HG02973 (cell line): ENCODE measurements at regions not wholly inside any gene's neighbourhood (a gene's known extent, or its start where the extent isn't known, plus 50 kb on each side); places are given as distances from the start of the nearest gene placed in this dataset.
"Not testable (repeated sequence)": the region's sequence is repeated elsewhere in the genome, so short reads cannot be mapped to it uniquely, and the experiment has no call there.

ENCODE experiments used
- ATAC-seq: cut with Tn5 transposase; IDR thresholded peaks from one replicate; pipeline ENCODE4 v1.9.1; 2021; ENCODE audit warnings: moderate library complexity; ENCODE audit not compliant: unreplicated experiment

DNA sequence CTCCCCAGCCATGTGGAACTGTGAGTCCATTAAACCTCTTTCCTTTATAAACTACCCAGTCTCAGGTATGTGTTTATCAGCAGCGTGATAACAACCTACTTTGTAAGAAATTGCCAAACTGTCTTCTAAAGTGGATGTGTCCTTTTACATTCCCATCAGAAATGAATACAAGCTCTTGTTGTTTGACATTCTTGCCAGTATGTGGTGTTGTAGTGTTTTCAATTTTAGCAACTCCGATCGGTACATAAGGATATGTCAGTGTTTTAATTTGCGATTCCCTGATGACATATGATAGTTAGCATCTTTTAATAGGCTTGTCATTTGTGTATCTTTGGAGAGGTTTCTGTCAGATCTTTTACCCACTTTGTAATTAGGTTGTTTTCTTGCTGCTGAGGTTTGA is 1156.3 kb upstream of the CRIM1 start:
- ATAC-seq, result no peak

DNA sequence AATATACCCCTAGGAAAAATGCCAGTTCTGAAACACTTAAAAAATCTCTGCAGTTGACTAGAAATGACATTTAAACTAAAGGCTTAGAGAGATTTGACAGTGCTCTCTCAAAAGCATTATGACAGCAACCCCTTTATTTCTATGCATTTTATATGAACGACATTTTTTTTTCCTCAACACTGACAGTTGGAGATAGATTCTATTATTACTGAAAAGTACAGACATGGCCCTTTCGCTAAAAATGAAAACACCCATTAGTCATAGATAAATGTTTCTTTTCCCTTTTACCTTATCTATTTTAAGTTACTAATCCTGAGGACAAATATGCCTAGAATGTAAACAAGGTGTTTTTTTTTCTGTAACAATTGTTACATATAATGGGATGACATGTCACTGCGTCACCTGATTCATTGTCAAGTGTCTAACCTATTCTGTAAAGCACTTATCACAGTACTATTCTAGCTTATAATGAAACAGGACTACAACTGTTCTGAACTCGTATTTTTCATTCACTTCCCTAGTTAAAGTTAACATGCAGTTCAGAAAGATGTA is 1169.6 kb upstream of the CRIM1 start:
- ATAC-seq, result no peak

DNA sequence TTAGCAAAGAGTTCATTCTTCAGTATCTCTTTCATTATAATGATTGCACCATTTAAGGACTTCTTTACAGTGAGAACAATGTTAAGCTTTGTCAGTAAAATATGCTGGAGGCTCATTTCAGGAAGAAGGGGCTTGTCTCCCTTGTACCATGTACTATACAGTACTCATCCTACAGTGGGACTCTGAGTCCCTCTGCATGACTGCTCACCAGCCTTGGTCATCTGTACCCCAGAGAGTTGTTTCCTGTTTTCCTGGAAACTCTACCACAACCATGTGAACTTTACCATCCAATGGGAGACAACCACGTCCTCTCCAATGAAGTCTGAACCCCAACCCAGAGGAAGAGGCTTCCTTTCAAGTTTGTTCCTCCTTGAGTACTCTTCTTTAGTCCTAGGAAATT is 1171.1 kb upstream of the CRIM1 start:
- ATAC-seq, result no peak

DNA sequence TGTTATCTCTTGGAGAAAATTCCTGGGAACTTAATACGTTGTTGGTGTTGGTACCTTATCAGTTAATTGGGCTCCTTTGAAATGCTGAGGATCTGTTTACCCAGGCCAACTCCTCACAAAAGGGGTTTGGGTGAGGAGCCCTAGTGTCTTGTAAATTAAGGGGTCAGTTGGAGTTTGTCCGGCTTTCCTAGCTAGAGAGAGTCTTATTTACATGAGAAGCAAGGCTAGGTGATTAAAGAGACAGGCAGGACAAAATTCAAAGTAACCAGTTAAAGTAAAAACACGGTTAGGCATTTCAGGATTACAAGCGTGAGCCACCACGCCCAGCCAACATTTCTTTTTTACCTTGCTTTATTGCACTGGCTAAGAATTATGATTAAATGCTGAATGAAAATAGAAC is 1178.9 kb upstream of the CRIM1 start:
- not testable (repeated sequence) for ATAC-seq

DNA sequence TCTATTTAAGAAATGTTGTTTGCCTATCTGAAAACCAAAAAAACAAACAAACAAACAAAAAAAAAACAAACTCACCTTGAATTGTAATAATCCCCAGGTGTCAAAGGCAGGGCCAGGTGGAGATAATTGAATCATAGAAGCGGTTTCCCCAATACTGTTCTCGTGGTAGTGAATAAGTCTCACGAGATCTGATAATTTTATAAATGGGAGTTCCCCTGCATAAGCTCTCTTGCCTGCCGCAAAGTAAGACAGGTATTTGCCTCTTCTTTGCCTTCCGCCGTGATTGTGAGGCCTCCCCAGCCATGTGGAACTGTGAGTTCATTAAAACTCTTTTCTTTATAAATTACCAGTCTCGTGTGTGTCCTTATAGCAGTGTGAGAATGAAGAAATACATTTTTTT is 1180.7 kb upstream of the CRIM1 start:
- ATAC-seq, result no peak

DNA sequence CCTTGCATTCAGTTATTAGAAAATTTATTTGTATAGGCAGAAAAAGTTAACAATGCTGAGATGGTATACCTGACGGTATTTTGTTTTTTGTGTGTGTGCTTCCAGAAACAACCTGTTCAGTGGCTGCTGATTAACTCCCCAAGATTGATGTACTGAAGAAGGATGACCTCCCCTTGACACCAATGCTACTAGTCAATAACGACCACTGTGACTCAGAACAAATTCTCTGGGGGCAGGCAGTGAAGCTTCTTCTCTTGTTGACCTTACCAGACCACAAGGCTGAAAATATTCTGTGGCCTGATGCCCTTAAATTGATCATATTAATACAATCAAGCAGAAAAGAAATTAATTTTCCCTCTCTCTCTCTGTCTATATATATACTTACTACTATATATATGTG is 1182.9 kb upstream of the CRIM1 start:
- ATAC-seq, result no peak

DNA sequence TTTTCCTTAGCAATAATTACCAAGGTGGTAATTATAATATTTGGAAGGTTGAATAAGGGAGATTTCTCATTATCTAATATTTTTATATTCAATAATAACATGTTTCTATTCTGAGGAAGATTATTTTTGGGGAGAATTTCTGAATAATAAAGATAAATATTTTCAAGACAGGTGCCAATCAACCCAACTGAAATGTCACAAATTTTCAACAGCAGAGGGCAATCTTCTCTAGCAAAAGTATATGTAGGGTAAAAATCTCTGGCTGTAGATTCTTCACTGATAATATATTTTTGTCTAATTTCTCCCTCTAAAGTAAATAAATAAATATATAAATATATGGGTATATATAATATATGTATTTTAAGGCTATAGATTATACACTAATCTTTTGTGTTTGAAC is 1187.2 kb upstream of the CRIM1 start:
- ATAC-seq, result no peak

DNA sequence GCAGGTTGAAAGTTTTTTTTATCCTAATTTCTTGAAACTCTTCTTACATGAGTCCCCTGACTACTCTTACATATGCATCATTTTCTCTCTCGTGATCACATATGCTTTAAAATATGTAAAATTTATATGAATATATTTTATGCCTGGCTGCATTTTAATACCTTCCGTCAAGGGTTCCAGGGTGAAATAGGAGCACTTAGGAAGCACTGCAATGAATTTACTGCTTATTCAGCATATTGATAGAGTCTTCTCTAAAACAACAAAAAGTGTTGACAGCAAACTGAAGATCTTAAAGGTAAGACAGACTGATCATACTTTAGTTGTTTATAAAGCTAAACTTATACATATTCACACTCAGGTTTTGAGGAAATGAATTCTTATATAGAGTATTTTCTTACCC is 1191.6 kb upstream of the CRIM1 start:
- no peak for ATAC-seq

DNA sequence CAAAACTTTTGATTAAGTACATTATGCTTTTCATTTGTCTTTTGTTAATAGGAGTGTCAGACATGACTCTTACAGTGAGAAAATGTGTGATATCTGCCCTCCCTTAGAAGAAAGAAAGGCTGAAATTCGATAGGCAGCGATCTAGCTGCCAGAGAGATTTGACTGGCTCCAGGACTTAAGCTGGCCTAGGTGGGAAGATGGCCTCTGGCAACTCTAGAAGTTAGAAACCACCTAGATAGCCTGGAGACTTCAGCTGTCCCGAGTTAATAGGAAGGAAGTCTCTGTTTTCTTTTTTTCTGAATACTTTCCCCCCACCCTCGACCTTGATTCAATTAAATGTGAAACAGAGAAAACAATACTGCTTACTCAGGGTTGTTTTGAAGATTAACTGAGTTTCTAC is 1194.7 kb upstream of the CRIM1 start:
- no peak for ATAC-seq

DNA sequence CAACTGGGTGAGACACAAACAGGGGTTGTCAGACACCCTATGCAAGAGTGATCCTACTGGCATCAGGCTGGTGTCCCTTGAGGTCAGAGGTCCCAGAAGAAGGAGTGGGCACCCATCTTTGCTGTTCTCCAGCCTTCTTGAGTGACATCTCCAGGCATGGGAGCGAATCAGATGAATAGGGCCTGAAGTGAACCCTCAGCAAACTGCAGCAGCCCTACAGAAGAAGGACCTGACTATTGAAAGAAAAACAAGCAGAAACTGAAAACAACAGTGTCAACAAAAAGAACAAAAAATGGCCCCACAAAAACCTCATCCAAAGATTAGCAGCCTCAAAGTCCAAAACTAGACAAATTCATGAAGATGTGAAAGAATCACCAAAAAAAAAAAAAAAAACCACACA is 1229.7 kb upstream of the CRIM1 start:
- ATAC-seq, result no peak

DNA sequence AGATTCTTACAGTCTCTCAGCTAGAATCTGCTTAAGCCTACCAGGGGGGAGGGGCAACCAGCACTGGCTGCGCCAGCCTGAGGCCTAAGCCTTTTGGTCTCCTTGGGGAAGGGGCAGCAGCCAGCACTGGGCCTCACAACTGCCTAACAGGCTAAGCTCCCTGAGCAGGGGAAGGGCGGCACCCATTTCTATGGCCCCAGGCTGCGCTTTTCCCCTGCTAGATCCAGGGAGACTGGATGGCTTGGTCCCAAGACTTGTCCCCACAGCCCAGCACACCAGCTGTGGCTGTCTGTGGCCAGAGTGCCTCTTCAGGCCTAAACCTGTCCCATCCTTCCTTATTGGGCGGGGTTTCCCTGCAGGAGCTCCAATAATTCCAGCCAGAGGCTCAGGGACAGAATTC is 1230.3 kb upstream of the CRIM1 start:
- ATAC-seq, result no peak

DNA sequence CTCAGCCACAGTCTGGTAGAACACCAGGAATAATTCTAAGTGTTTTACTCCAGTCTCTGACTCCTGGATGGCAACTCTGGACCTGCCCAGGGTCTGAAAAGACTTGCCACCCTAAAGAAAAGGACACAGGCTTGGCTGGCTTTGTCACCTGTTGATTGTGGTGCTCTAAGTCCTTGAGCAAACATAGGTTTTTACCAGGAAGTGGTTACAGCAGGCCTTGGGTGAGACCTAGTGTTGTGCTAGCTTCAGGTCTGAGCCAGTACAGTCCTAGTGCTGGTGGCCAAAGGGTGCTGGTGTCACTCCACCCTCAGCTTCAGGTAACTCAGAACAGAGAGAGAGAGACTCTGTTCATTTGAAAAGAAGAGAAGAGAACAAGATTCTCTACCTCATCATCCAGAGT is 1239.4 kb upstream of the CRIM1 start:
- ATAC-seq, result no peak

DNA sequence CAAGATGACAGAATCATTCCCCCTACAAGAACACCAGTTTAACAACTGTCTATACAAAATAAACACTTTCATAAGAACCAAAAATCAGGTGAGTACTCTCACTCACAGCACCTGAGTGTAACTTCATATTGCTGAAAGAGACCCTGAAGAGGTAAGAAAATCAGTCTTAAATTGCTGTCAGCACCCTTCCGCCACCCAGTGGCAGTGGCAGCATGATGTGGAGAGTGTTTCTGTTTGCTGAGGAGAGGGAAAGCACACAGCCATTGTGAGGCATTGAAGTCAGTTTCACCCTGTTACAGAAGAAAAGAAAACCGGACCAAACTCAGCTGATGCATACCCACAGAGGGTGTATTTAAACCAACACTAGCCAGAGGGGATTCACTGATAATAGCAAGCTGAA is 1240.8 kb upstream of the CRIM1 start:
- ATAC-seq, result no peak

DNA sequence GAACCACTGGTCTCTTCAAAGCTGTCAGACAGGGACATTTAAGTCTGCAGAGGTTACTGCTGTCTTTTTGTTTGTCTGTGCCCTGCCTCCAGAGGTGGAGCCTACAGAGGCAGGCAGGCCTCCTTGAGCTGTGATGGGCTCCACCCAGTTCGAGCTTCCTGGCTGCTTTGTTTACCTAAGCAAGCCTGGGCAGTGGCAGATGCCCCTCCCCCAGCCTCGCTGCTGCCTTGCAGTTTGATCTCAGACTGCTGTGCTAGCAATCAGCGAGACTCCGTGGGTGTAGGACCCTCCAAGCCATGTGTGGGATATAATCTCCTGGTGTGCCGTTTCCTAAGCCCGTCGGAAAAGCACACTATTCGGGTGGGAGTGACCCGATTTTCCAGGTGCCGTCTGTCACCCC is 1243.2 kb upstream of the CRIM1 start:
- not testable (repeated sequence) for ATAC-seq

DNA sequence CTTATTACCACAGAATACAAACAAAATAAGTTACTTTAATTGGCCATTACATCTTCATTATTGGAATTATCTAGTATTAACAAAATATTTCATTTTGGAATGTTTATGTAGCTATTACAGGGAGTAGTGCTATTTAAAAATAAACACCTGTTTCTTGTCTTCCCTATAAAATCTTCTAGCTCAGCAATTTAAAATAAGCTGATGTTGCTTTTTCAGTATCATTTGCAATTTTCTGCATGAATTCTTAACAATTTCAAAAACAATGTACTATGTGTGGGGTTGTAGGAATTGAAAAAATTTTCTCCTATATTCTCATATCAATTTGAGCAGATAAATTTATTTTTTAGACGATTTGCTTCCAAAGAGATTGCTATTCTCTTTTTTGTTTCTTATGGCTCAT is 1251.3 kb upstream of the CRIM1 start:
- no peak for ATAC-seq

DNA sequence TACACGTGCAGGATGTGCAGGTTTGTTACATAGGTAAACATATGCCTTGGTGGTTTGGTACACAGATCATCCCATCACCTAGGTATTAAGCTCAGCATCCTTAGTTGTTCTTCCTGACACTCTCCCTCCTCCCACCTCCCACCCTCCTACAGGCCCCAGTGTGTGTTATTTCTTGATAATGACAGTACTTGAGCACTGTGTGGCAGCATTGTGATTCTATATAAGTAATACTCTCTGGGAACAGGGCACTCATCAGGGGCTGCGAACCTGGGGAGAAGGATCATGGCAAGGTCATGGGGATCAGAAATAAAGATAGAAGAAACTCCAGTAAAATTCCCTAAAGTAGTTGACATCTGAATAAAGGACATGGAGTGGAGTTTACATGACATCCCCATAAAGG is 1256.2 kb upstream of the CRIM1 start:
- ATAC-seq, result no peak

DNA sequence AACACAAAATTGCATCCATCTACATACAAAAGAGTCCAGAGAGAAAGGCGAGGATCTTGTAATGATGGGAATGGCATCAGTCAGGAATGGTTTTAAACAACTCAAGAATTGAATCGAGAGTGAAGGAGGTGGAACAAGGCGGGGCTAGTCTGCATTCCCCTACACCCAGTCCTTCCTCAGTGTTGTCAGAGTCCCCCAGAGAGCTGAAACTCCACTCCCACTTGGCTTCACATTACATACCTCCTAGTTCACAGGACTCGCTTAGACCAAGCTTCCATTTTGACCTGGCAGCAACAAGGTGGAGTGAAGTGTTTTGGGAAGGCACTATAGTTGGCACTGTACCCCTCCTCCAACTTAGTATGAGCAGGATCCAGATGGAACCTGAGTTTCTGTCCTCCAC is 1273.5 kb upstream of the CRIM1 start:
- no peak for ATAC-seq

DNA sequence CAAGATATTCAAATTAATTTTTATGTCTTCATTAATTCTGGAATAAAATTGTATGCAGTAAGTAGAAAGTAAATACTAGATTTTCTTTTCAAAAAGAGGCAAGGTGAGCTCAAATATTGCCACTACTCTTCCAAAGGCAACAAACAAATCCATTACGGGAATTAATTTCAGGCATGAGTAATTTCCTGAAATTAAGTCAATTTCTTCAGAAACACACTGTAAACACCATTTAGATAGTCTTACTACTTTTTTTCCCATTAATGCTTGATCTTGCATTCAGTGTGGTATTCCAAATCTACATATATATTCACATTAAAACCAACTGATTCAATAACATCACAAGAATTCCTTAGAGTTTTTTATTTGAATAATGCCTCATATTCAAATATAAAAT is 1274.0 kb upstream of the CRIM1 start:
- no peak for ATAC-seq

DNA sequence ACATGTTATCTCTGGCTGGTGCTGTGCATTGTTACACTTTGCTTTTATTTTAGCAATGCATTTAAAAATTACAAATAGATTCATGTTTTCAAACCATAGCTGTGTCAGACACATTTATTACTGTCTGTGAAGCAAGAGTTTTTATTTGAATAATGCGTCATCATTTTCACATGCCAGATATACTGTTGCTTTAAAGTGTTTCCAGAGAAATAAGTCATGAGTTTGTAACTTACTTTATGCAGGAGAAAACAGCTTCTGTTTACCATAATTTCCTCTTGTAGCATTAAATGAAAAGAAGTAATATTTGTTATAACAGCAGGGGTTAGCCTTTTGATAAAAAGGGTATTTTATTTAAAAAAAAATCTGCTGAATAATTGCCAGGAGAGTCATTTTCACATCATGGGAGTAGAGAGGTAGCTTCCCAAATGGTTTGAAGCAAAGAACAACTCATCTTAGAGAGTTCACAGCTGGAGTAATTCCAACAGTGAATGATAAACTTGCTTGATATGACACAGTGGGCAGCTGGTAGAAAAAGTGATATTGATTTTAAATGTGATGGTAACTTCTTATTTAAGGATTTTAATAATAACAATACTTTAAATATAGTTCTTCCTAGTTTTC is 1274.5 kb upstream of the CRIM1 start:
- ATAC-seq, result no peak

DNA sequence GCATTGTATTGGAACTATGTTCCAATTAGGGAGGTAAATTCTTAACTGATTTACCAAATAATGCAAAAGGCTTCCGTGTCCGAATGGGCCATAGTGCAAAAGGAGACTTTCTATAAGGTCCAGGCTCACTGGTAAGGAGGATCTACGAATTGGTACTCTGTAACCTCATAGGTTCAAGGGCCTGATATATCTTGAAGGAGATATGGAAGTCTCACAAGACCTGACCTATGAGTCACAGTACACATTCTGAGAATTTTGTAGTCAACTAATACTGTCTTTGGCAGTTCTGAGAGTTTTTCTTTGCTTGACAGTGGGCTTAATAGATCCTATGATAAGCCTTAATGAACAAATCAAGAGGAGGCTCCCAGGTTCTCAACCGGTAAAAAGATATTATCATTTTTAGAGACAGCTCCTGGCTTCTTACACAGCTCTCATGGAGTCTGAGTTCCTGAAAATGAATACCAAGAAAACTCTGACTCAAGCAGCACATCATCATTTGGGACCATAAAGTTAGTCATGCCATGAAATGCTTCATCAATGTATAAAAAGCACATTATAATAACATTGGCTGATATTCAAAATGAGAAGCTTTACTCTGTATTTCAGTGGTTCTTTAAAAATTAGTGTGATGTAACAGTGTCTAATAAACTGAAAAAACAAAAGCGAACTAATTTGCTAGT is 1275.2 kb upstream of the CRIM1 start:
- no peak for ATAC-seq

DNA sequence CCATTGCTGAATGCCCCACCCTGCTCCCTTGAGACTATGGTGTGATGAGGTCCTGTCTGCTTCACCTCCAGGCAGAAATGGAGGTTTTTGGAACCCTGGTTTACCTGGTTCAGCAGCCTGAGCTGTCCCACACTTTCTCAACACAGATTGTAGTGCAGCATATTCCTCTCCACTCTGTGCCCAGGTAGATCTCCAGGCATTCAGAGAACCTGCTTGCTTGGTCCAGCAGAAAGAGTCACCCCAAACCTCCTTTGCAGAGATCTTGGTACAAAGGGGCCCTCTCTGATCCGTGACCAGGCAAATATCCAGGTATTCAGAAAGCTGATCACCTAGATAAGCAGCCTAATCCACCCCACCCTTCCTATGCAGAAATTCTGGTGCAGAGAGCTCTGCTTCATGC is 1288.2 kb upstream of the CRIM1 start:
- no peak for ATAC-seq

DNA sequence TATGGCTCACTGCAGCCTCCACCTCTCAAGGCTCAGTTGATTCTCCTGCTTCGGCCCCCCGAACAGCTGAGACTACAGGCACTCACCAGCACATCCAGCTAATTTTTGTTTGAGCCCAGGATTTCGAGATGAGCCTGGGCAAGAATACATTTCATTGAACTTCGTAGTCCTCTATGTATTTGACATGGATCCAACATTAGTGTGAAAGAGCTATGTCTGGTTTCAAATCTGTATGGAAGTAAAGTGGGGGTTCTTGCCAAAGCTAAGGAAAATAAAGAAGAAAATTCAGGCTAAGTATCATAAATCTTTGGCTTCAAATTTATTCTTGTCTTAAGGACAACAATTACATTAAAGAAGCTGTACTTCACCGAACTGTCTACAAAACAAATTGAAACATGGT is 1291.7 kb upstream of the CRIM1 start:
- ATAC-seq, result no peak

DNA sequence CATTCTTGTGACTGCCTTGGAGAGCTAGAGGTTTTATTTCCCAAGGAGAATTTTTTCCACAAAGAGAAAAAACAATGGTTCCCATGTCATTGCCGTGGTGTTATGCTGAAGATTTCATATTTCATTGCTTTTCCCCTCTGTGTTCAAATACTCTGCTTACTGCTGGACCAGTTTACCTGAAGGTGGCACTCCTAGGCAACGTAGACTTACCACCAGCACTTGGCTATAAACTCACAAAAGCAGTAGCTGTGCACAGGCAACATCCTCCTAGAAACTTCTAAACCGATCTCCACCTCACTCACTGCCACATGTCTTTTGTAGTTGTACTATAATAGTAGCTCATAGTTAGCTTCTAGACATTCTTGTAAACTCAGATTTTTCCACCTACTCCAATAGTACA is 1319.7 kb upstream of the CRIM1 start:
- ATAC-seq, result no peak
